Pancreas (tissue), 10 donors: ENCODE measurements at regions not wholly inside any gene's neighbourhood (a gene's known extent, or its start where the extent isn't known, plus 50 kb on each side); places are given as distances from the start of the nearest gene placed in this dataset.
"Not testable (repeated sequence)": the region's sequence is repeated elsewhere in the genome, so short reads cannot be mapped to it uniquely, and the experiment has no call there.

Source experiments
- ATAC-seq, 4 donors: fragments of 200-7000 bp; cut with Tn5 transposase; one replicate each; pipeline versions ENCODE4 v1.8.0 to v1.9.1; 2020; ENCODE audit warnings: mild to moderate bottlenecking in 4 of 4, moderate library complexity in 4 of 4
- DNase-seq, 6 donors: peaks; one replicate each; pipeline ENCODE4 v3.0.0-alpha.2; 2020
- FAIRE-seq: peaks from 2 replicates; lab custom pipeline; 2012; peaks lifted over from hg19 to GRCh38; lab: Jason Lieb, UNC
- H3K27ac ChIP-seq, 4 donors: fragments of 200-600 bp; sonication (generic); 1 replicate in 3 of 4; 2 replicates in 1 of 4; pipeline versions ENCODE4 v1.5.0 to v1.8.0; 2020
- H3K27me3 ChIP-seq, 4 donors: fragments of 200-600 bp; one replicate each; pipeline ENCODE4 v1.8.0; 2021
- H3K36me3 ChIP-seq, 3 donors: fragments of 200-600 bp; sonication (generic) in 1 of 3; one replicate each; pipeline versions ENCODE4 v1.5.0 to v1.8.0; 2020 to 2021
- H3K4me1 ChIP-seq, 3 donors: fragments of 200-600 bp; one replicate each; pipeline ENCODE4 v1.8.0; 2021
- H3K4me3 ChIP-seq, 4 donors: fragments of 200-600 bp; sonication (generic) in 2 of 4; one replicate each; pipeline versions ENCODE4 v1.5.0 to v1.8.0; 2020 to 2021
- H3K9me3 ChIP-seq, 4 donors: fragments of 200-600 bp; one replicate each; pipeline ENCODE4 v1.8.0; 2021
- WGBS, 2 donors: extraction: QIAGEN DNeasy Blood & Tissue Kit; methylation state at CpG; one replicate each; pipeline ENCODE4 v1.1.7; 2013; 5-methylcytosine and 5-hydroxymethylcytosine counted together
- intact Hi-C, 3 donors: fragments of 100-400 bp; cut with DNase I; formaldehyde crosslinking; loops; one replicate each; pipeline versions ENCODE4 v1.11.1 to v1.14.2; 2022
- TF ChIP-seq, protein P1 (sequence below), 4 donors: fragments of 200-600 bp; sonication (generic) in 3 of 4; IDR thresholded peaks; one replicate each; pipeline versions ENCODE4 v1.5.0 to v1.8.0; 2021; ENCODE audit warnings: antibody characterized with exemption in 4 of 4
- donor health status: healthy with polysubstance abuse.
- donor health status: DM: no; HTN: no; CAD: no; lungs with moderate emphysema.
- donor health status: DM: no; HTN: no; CAD: no.
- donor health status: control.
- donor health status: control.
- donor health status: Bipolar disorder and iron deficiency.
- donor health status: DM: yes; HTN: yes; CAD: no.
- donor health status: DM: no; HTN: no; CAD: no.
- donor health status: DM: no; HTN: no; CAD: no.
- donor health status: DM: yes; HTN: yes; CAD: no.

DNA sequence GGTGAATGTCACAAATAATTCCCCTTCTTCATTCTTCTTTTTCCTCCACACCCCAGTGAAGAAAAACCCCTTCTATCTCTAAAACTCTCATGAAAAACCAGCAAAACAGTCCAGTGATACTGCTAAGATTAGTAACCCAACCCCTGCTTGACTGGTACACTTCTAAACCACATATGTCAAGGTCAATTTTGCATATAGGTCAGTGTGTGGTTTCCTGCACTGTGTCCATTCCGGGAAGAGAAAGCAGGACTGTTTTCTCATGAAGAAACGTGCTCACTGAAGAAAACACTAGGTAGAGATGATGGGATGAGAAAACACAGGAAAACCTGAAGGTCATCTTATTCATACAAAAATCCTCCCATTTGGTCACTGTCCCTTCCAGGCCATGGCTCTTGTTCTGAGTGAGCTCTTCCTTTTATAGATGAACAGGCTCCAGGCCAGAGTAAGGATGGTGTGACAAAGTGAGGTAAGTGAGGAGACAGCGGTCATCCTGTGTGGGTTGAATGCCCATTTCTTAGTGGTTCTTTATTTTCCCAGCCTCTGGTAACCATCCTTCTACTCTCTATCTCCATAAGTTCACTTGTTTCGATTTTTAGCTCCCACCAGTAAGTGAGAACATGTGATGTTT is 122.7 kb downstream of the FASLG start:
- H3K27me3 ChIP-seq, result no peaks in the 10 kb centered on the region
- H3K9me3 ChIP-seq, result no peaks in the 10 kb centered on the region
- 60 to 77% methylated on average over 4 of the region's 4 CpGs for WGBS, 2 donors
- intact Hi-C loops, result no loop called here
- no peaks in the 10 kb centered on the region for H3K4me1 ChIP-seq
- H3K27ac ChIP-seq, result no peak overlapping the region
- H3K36me3 ChIP-seq, result no peaks in the 10 kb centered on the region
- ATAC-seq (no peak), DNase-seq (no peak), FAIRE-seq (no peak)
- TF ChIP-seq, protein P1, sequence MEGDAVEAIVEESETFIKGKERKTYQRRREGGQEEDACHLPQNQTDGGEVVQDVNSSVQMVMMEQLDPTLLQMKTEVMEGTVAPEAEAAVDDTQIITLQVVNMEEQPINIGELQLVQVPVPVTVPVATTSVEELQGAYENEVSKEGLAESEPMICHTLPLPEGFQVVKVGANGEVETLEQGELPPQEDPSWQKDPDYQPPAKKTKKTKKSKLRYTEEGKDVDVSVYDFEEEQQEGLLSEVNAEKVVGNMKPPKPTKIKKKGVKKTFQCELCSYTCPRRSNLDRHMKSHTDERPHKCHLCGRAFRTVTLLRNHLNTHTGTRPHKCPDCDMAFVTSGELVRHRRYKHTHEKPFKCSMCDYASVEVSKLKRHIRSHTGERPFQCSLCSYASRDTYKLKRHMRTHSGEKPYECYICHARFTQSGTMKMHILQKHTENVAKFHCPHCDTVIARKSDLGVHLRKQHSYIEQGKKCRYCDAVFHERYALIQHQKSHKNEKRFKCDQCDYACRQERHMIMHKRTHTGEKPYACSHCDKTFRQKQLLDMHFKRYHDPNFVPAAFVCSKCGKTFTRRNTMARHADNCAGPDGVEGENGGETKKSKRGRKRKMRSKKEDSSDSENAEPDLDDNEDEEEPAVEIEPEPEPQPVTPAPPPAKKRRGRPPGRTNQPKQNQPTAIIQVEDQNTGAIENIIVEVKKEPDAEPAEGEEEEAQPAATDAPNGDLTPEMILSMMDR (IDR thresholded peaks at IDR 0.05), result no peak
- no peak overlapping the region for H3K4me3 ChIP-seq

- 84% methylated on average over 2 of the region's 2 CpGs for WGBS, 2 donors
- no peaks in the 10 kb centered on the region for H3K27me3 ChIP-seq
- intact Hi-C loops, result no loop called here
Measured at GRCh38 chr1:172789840-172790239, 130.9 kb downstream of the FASLG start.

GRCh38 chr1:172790245-172790644 is 131.3 kb downstream of the FASLG start:
- no peaks in the 10 kb centered on the region for H3K9me3 ChIP-seq
- 65% methylated on average over 2 of the region's 2 CpGs for WGBS, 2 donors
- no peak for DNase-seq
- TF ChIP-seq, protein P1 (IDR thresholded peaks at IDR 0.05), result no peak
- intact Hi-C loops, result no loop called here
- no peaks in the 10 kb centered on the region for H3K36me3 ChIP-seq
- ATAC-seq, result no peak
- H3K27me3 ChIP-seq, result no peaks in the 10 kb centered on the region
- H3K4me3 ChIP-seq, result no peak overlapping the region
- H3K27ac ChIP-seq, result no peak overlapping the region
- H3K4me1 ChIP-seq, result no peaks in the 10 kb centered on the region
- no peak for FAIRE-seq

More at GRCh38 chr1:172789840-172790239, 130.9 kb downstream of the FASLG start:
- no peak for DNase-seq
- FAIRE-seq, result no peak
- no peak overlapping the region for H3K27ac ChIP-seq
- TF ChIP-seq, protein P1 (IDR thresholded peaks at IDR 0.05), result no peak
- no peaks in the 10 kb centered on the region for H3K9me3 ChIP-seq
- no peaks in the 10 kb centered on the region for H3K4me1 ChIP-seq
- H3K4me3 ChIP-seq, result no peak overlapping the region
- no peaks in the 10 kb centered on the region for H3K36me3 ChIP-seq
- ATAC-seq, result no peak

- 73 to 78% methylated on average over 3 of the region's 3 CpGs for WGBS, 2 donors
- ATAC-seq (no peak), DNase-seq (no peak), FAIRE-seq (no peak)
- Histone ChIP-seq H3K4me3 (no peak overlapping the region), H3K9me3 (peaks cover 0 to 2% (median 0%) of the 10 kb centered on the region in 4 donors), H3K27me3 (no peaks in the 10 kb centered on the region), H3K4me1 (no peaks in the 10 kb centered on the region), H3K36me3 (no peaks in the 10 kb centered on the region), H3K27ac (no peak overlapping the region)
- intact Hi-C loops, result no loop called here
- TF ChIP-seq, protein P1 (IDR thresholded peaks at IDR 0.05), result no peak
Measured at GRCh38 chr1:172793823-172794222, 134.9 kb downstream of the FASLG start.

- no peak for DNase-seq
- intact Hi-C loops, result no loop called here
- 40 to 47% methylated on average over 4 of the region's 4 CpGs for WGBS, 2 donors
- no peak overlapping the region for H3K4me3 ChIP-seq
- ATAC-seq, result no peak
- TF ChIP-seq, protein P1 (IDR thresholded peaks at IDR 0.05), result no peak
- no peaks in the 10 kb centered on the region for H3K4me1 ChIP-seq
- peaks cover 0 to 2% (median 0%) of the 10 kb centered on the region in 4 donors for H3K9me3 ChIP-seq
- no peak overlapping the region for H3K27ac ChIP-seq
- H3K27me3 ChIP-seq, result no peaks in the 10 kb centered on the region
- FAIRE-seq, result no peak
- H3K36me3 ChIP-seq, result no peaks in the 10 kb centered on the region
Measured at GRCh38 chr1:172795741-172796140, 136.8 kb downstream of the FASLG start.

GRCh38 chr1:172799804-172800203 is 140.9 kb downstream of the FASLG start:
- H3K27me3 ChIP-seq, FAIRE-seq, H3K9me3 ChIP-seq, intact Hi-C loops, ATAC-seq, H3K36me3 ChIP-seq, DNase-seq, H3K4me3 ChIP-seq, H3K4me1 ChIP-seq, H3K27ac ChIP-seq: not testable (repeated sequence)
- 81 to 95% methylated on average over 9 of the region's 9 CpGs for WGBS, 2 donors
